HepG2 (cell line): ENCODE measurements at regions not wholly inside any gene's neighbourhood (a gene's known extent, or its start where the extent isn't known, plus 50 kb on each side); places are given as distances from the start of the nearest gene placed in this dataset.

Experiments
- ATAC-seq: fragments of 200-7000 bp; cut with Tn5 transposase; 3 replicates; pipeline ENCODE4 v1.9.1; 2020; ENCODE audit warnings: mild to moderate bottlenecking, moderate library complexity
- BruUV-seq: library from RNA; stranded (reverse); fragments of 400-500 nt; replicated peaks from 2 replicates; lab custom pipeline; 2021; lab: Mats Ljungman, UMichigan
- CTCF ChIA-PET: fragments of 300-600 bp; formaldehyde crosslinking; extraction: SDS; loops from one replicate; lab custom pipeline; 2021; ENCODE audit warnings: low total read pairs, inconsistent platforms, low intra/inter-chr PET ratio; lab: Yijun Ruan, JAX
- POLR2A ChIA-PET: fragments of 350-600 bp; sonication (Branson Sonifier 250); formaldehyde crosslinking; loops from one replicate; lab custom pipeline; 2020; ENCODE audit warnings: antibody characterized with exemption, inconsistent platforms; lab: Yijun Ruan, JAX
- DNase-seq: peaks from one replicate; pipeline ENCODE4 v3.0.0-alpha.2; 2015; ENCODE audit warnings: low spot score
- FAIRE-seq: peaks from 3 replicates; lab custom pipeline; 2011; peaks lifted over from hg19 to GRCh38; lab: Jason Lieb, UNC
- H2AFZ ChIP-seq: one replicate; pipeline ENCODE4 v1.6.1; 2011; ENCODE audit warnings: low read length, inconsistent platforms
- H3K27ac ChIP-seq: fragments of 300-600 bp; 3 replicates; pipeline ENCODE4 v1.8.0; 2011; ENCODE audit warnings: mixed run types, mild to moderate bottlenecking, mixed read lengths, low read length, inconsistent platforms; ENCODE audit not compliant: insufficient read depth; ENCODE audit errors: extremely low read length
- H3K27me3 ChIP-seq, 2 experiments: fragments of 200-600 bp in 1 of 2; 2 replicates in 1 of 2; 3 replicates in 1 of 2; pipeline versions ENCODE4 v1.6.0 to v1.8.0; 2011; ENCODE audit warnings: low read length in 2 of 2, mild to moderate bottlenecking in 2 of 2, moderate library complexity in 2 of 2, inconsistent platforms in 1 of 2; ENCODE audit not compliant: insufficient read depth in 2 of 2, control insufficient read depth in 1 of 2
- H3K36me3 ChIP-seq, 2 experiments: fragments of 200-600 bp in 1 of 2; replicated peaks in 1 of 2; 2 replicates in 1 of 2; 3 replicates in 1 of 2; pipeline versions ENCODE4 v1.5.1 to v1.8.0; 2011; ENCODE audit warnings: low read length in 2 of 2, inconsistent platforms in 1 of 2; ENCODE audit not compliant: insufficient read depth in 2 of 2, control insufficient read depth in 1 of 2
- H3K4me1 ChIP-seq: 2 replicates; pipeline ENCODE4 v1.5.1; 2012; ENCODE audit warnings: low read length, inconsistent platforms; ENCODE audit not compliant: insufficient read depth
- H3K4me2 ChIP-seq: 2 replicates; pipeline ENCODE4 v1.6.0; 2011; ENCODE audit warnings: low read depth, low read length, inconsistent platforms
- H3K4me3 ChIP-seq, 3 experiments: fragments of 200-600 bp in 1 of 3; sonication (generic), shearing (Covaris generic) in 1 of 3; replicated peaks in 1 of 3; 2 replicates each; pipeline ENCODE4 v1.5.1; 2011 to 2016; ENCODE audit warnings: low read length in 3 of 3, inconsistent platforms in 2 of 3, low read depth in 2 of 3, mild to moderate bottlenecking in 2 of 3, control low read depth in 1 of 3, mixed read lengths in 1 of 3; ENCODE audit not compliant: insufficient read depth in 1 of 3
- H3K79me2 ChIP-seq: one replicate; pipeline ENCODE4 v1.6.1; 2011; ENCODE audit warnings: low read length, inconsistent platforms; ENCODE audit not compliant: insufficient read depth
- H3K9ac ChIP-seq: 2 replicates; pipeline ENCODE4 v1.6.0; 2011; ENCODE audit warnings: mild to moderate bottlenecking, low read depth, low read length, inconsistent platforms; ENCODE audit not compliant: insufficient read depth
- H3K9me3 ChIP-seq: 2 replicates; pipeline ENCODE4 v1.5.1; 2012; ENCODE audit warnings: mild to moderate bottlenecking, low read length
- H4K20me1 ChIP-seq: 2 replicates; pipeline ENCODE4 v1.6.0; 2011; ENCODE audit warnings: inconsistent platforms, mild to moderate bottlenecking, low read length, moderate library complexity; ENCODE audit not compliant: insufficient read depth
- BCL3 ChIP-seq: sonication (generic); formaldehyde crosslinking; IDR thresholded peaks from 2 replicates; pipeline ENCODE4 v1.5.1; 2020; ENCODE audit warnings: mild to moderate bottlenecking, missing genetic modification reagents, moderate library complexity
- DPF2 ChIP-seq: sonication (generic); formaldehyde crosslinking; IDR thresholded peaks from 2 replicates; pipeline ENCODE4 v1.4.0; 2020; ENCODE audit warnings: mild to moderate bottlenecking, low read depth, missing genetic modification reagents, borderline replicate concordance
- GZF1 ChIP-seq: sonication (generic); formaldehyde crosslinking; IDR thresholded peaks from 2 replicates; pipeline ENCODE4 v1.5.1; 2020; ENCODE audit warnings: mild to moderate bottlenecking, missing genetic modification reagents
- HNRNPK ChIP-seq: fragments of 200-400 bp; formaldehyde crosslinking; IDR thresholded peaks from 2 replicates; pipeline ENCODE4 v1.6.1; 2018; ENCODE audit warnings: low read length, low read depth, moderate library complexity, mild to moderate bottlenecking; ENCODE audit not compliant: poor library complexity, severe bottlenecking
- KAT7 ChIP-seq: IDR thresholded peaks from 2 replicates; pipeline ENCODE4 v1.6.1; 2018; ENCODE audit warnings: borderline replicate concordance, missing compliant biosample characterization
- KLF11 ChIP-seq: IDR thresholded peaks from 2 replicates; pipeline ENCODE4 v1.6.1; 2016; ENCODE audit warnings: missing compliant biosample characterization
- PLSCR1 ChIP-seq: sonication (generic); formaldehyde crosslinking; IDR thresholded peaks from 2 replicates; pipeline ENCODE4 v1.5.0; 2020; ENCODE audit warnings: missing genetic modification reagents, mild to moderate bottlenecking, borderline replicate concordance
- POGZ ChIP-seq: sonication (generic); formaldehyde crosslinking; IDR thresholded peaks from 2 replicates; pipeline ENCODE4 v1.4.0; 2020; ENCODE audit warnings: mild to moderate bottlenecking, missing genetic modification reagents
- PRDM4 ChIP-seq: sonication (generic); formaldehyde crosslinking; IDR thresholded peaks from 2 replicates; pipeline ENCODE4 v1.9.0; 2021; ENCODE audit warnings: missing genetic modification reagents, borderline replicate concordance
- SP5 ChIP-seq: IDR thresholded peaks from 2 replicates; pipeline ENCODE4 v1.6.1; 2016; ENCODE audit warnings: low read depth, borderline replicate concordance
- U2AF1 ChIP-seq: fragments of 200-400 bp; formaldehyde crosslinking; optimal IDR thresholded peaks from 2 replicates; pipeline ENCODE3; 2017; ENCODE audit warnings: mild to moderate bottlenecking, low read depth, low read length
- ZNF101 ChIP-seq: sonication (generic); formaldehyde crosslinking; IDR thresholded peaks from 2 replicates; pipeline ENCODE4 v1.4.0; 2020; ENCODE audit warnings: mild to moderate bottlenecking, low read depth, missing genetic modification reagents, borderline replicate concordance
- ZNF24 ChIP-seq: fragments of 450-650 bp; IDR thresholded peaks from 2 replicates; pipeline ENCODE4 v1.6.1; 2017; ENCODE audit warnings: antibody characterized with exemption, mild to moderate bottlenecking
- ZNF703 ChIP-seq: sonication (generic); formaldehyde crosslinking; IDR thresholded peaks from 2 replicates; pipeline ENCODE4 v1.5.1; 2020; ENCODE audit warnings: missing genetic modification reagents, mild to moderate bottlenecking, moderate library complexity, borderline replicate concordance
- WGBS: methylation state at CpG from one replicate; pipeline ENCODE4 v1.1.6; 2017; ENCODE audit warnings: low lambda C conversion rate; 5-methylcytosine and 5-hydroxymethylcytosine counted together
- in situ Hi-C: cut with HindIII; loops from 2 replicates; pipeline ENCODE4 v1.10.0; 2017; ENCODE audit warnings: low pct_unique_long_range_greater_than_20kb; ENCODE audit not compliant: extremely low pct_ligation_motif_present
- intact Hi-C: fragments of 100-400 bp; cut with micrococcal nuclease; formaldehyde crosslinking; loops from one replicate; pipeline ENCODE4 v1.10.0; 2022; ENCODE audit not compliant: unreplicated experiment
- TF ChIP-seq, protein P1 (sequence below): sonication (generic); formaldehyde crosslinking; IDR thresholded peaks from 2 replicates; pipeline ENCODE4 v1.4.0; 2020; ENCODE audit warnings: missing genetic modification reagents
- TF ChIP-seq, protein P2 (sequence below): sonication (generic); formaldehyde crosslinking; IDR thresholded peaks from 2 replicates; pipeline ENCODE4 v1.4.0; 2020; ENCODE audit warnings: missing genetic modification reagents; ENCODE audit errors: not compliant biosample characterization
- TF ChIP-seq, protein P3 (sequence below): IDR thresholded peaks from 2 replicates; pipeline ENCODE4 v1.6.1; 2016; ENCODE audit warnings: low read depth, borderline replicate concordance

DNA sequence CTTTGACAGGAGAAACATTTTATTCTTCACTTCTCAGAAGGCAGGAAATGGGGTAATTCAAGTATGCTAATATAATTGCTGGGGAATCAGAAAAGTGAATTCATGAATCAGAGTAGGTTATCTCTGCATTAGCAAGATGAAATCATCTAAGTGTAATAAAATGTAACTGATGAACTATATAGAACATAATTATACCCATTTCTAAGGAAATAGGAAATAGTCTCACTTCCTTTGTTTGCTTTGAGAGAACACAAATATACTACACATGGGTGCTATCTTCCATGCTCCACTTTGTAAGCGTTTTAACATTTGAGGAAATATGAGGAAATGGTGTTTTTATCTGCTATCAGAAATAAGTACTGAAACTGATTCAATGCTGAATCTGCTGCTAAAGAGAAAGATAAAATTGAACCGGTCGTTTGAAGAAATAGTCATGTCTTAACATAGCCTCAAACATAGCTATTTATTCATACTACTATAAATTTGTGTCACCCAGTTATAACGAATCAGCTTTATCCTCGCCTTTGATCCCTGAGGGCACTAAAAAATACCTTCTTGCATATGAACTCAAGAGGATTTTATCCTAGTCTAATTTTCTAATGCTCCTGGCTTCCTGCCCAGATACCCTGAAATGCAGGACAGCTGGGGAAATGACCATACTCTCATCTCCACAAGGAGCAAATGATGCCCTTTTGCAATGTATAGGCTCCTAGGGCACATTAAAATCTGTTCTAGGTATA is 696.0 kb downstream of the C12orf50 start:
- CTCF ChIA-PET, result no interaction called here
- POLR2A ChIA-PET, result no interaction called here
- 1% methylated on average over 5 of the region's 5 CpGs for WGBS
- in situ Hi-C loops, result no loop called here
- H3K4me1 ChIP-seq, result no peaks in the 10 kb centered on the region
- DNase-seq (no peak), ATAC-seq (no peak), FAIRE-seq (no peak)
- H2AFZ ChIP-seq, result no peak overlapping the region
- H3K36me3 ChIP-seq, result no peaks in the 10 kb centered on the region
- intact Hi-C loops, result no loop called here
- peaks cover 8% of the 10 kb centered on the region; the same call in 1 of the 2 replicates for H3K9me3 ChIP-seq
- BruUV-seq, result no TSS peak
- no peaks in the 10 kb centered on the region for H3K27me3 ChIP-seq
- no peak overlapping the region for H3K4me3 ChIP-seq
- no peaks in the 10 kb centered on the region for H3K79me2 ChIP-seq
- no peak overlapping the region for H3K27ac ChIP-seq
- no peak overlapping the region for H3K9ac ChIP-seq
- H3K4me2 ChIP-seq, result no peak overlapping the region
- H4K20me1 ChIP-seq, result no peaks in the 10 kb centered on the region
- TF ChIP-seq ZNF101, result no peak
- no peak for TF ChIP-seq DPF2
- no peak for TF ChIP-seq PLSCR1 (CRISPR knock-in tag)
- TF ChIP-seq HNRNPK, result no peak
- TF ChIP-seq, protein P1, sequence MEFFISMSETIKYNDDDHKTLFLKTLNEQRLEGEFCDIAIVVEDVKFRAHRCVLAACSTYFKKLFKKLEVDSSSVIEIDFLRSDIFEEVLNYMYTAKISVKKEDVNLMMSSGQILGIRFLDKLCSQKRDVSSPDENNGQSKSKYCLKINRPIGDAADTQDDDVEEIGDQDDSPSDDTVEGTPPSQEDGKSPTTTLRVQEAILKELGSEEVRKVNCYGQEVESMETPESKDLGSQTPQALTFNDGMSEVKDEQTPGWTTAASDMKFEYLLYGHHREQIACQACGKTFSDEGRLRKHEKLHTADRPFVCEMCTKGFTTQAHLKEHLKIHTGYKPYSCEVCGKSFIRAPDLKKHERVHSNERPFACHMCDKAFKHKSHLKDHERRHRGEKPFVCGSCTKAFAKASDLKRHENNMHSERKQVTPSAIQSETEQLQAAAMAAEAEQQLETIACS (CRISPR knock-in tag), result no peak
- TF ChIP-seq ZNF703, result no peak
- no peak for TF ChIP-seq POGZ (CRISPR knock-in tag)
- TF ChIP-seq BCL3, result no peak
- no peak for TF ChIP-seq SP5 (CRISPR knock-in tag)
- no peak for TF ChIP-seq U2AF1
- no peak for TF ChIP-seq PRDM4 (CRISPR knock-in tag)
- TF ChIP-seq KLF11, result no peak
- no peak for TF ChIP-seq GZF1
- TF ChIP-seq KAT7 (CRISPR knock-in tag), result no peak
- TF ChIP-seq, protein P2, sequence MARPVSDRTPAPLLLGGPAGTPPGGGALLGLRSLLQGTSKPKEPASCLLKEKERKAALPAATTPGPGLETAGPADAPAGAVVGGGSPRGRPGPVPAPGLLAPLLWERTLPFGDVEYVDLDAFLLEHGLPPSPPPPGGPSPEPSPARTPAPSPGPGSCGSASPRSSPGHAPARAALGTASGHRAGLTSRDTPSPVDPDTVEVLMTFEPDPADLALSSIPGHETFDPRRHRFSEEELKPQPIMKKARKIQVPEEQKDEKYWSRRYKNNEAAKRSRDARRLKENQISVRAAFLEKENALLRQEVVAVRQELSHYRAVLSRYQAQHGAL (CRISPR knock-in tag), result no peak
- TF ChIP-seq, protein P3, sequence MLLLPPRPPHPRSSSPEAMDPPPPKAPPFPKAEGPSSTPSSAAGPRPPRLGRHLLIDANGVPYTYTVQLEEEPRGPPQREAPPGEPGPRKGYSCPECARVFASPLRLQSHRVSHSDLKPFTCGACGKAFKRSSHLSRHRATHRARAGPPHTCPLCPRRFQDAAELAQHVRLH (CRISPR knock-in tag), result no peak
- no peak for TF ChIP-seq ZNF24
